GM23338 (cell line): ENCODE measurements at regions not wholly inside any gene's neighbourhood (a gene's known extent, or its start where the extent isn't known, plus 50 kb on each side); places are given as distances from the start of the nearest gene placed in this dataset.

Source experiments
- ATAC-seq: fragments of 200-7000 bp; cut with Tn5 transposase; 3 replicates; pipeline ENCODE4 v1.9.1; 2020
- DNase-seq: peaks from one replicate; pipeline ENCODE4 v3.0.0-alpha.2; 2015; ENCODE audit warnings: low spot score
- H2AFZ ChIP-seq: fragments of 200-600 bp; sonication (generic); 2 replicates; pipeline ENCODE4 v1.8.0; 2016; ENCODE audit warnings: antibody characterized with exemption, mild to moderate bottlenecking, moderate library complexity
- H3F3A ChIP-seq: fragments of 200-600 bp; sonication (generic); replicated peaks from 2 replicates; pipeline ENCODE4 v1.8.0; 2017; ENCODE audit warnings: antibody characterized with exemption, mixed run types, low read depth
- H3K27ac ChIP-seq: fragments of 200-600 bp; sonication (generic); 2 replicates; pipeline ENCODE4 v1.6.1; 2016; ENCODE audit warnings: low read depth
- H3K27me3 ChIP-seq: fragments of 200-600 bp; sonication (generic); 2 replicates; pipeline ENCODE4 v1.8.0; 2016; ENCODE audit warnings: mild to moderate bottlenecking, mixed run types, moderate library complexity; ENCODE audit not compliant: insufficient read depth
- H3K36me3 ChIP-seq: fragments of 200-600 bp; sonication (generic); 2 replicates; pipeline ENCODE4 v1.8.0; 2016; ENCODE audit warnings: mild to moderate bottlenecking; ENCODE audit not compliant: insufficient read depth
- H3K4me1 ChIP-seq: fragments of 200-600 bp; sonication (generic); 2 replicates; pipeline ENCODE4 v1.8.0; 2016; ENCODE audit warnings: mild to moderate bottlenecking, moderate library complexity; ENCODE audit not compliant: insufficient read depth
- H3K4me2 ChIP-seq: fragments of 200-600 bp; sonication (generic); 2 replicates; pipeline ENCODE4 v1.7.1; 2017; ENCODE audit warnings: mixed run types
- H3K4me3 ChIP-seq: fragments of 200-600 bp; sonication (generic); 2 replicates; pipeline ENCODE4 v1.6.1; 2016; ENCODE audit warnings: mixed run types
- H3K79me2 ChIP-seq: fragments of 200-600 bp; sonication (generic); replicated peaks from 2 replicates; pipeline ENCODE4 v1.8.0; 2017; ENCODE audit warnings: mild to moderate bottlenecking; ENCODE audit not compliant: insufficient read depth
- H3K9me2 ChIP-seq: fragments of 200-600 bp; sonication (generic); 2 replicates; pipeline ENCODE4 v1.8.0; 2017; ENCODE audit not compliant: insufficient read depth
- H4K20me1 ChIP-seq: fragments of 200-600 bp; sonication (generic); replicated peaks from 2 replicates; pipeline ENCODE4 v1.8.0; 2017; ENCODE audit warnings: mild to moderate bottlenecking; ENCODE audit not compliant: insufficient read depth
- H3K27ac Mint-ChIP-seq: 2 replicates; pipeline ENCODE4 v1.8.0; 2020; ENCODE audit warnings: inconsistent platforms, mild to moderate bottlenecking, moderate library complexity, mixed read lengths
- H3K27me3 Mint-ChIP-seq: 3 replicates; pipeline ENCODE4 v1.8.0; 2022; ENCODE audit warnings: low read depth, mild to moderate bottlenecking, moderate library complexity, mixed read lengths, inconsistent platforms; ENCODE audit not compliant: insufficient read depth, poor library complexity
- H3K36me3 Mint-ChIP-seq: 3 replicates; pipeline ENCODE4 v1.8.0; 2021; ENCODE audit warnings: low read depth, mild to moderate bottlenecking, inconsistent platforms, moderate library complexity, mixed read lengths
- H3K4me1 Mint-ChIP-seq: 3 replicates; pipeline ENCODE4 v1.8.0; 2020; ENCODE audit warnings: mild to moderate bottlenecking, inconsistent platforms, mixed read lengths
- H3K4me3 Mint-ChIP-seq: 3 replicates; pipeline ENCODE4 v1.8.0; 2021; ENCODE audit warnings: moderate library complexity, mild to moderate bottlenecking, inconsistent platforms, mixed read lengths
- H3K9me3 Mint-ChIP-seq: 3 replicates; pipeline ENCODE4 v1.8.0; 2020; ENCODE audit warnings: moderate library complexity, mild to moderate bottlenecking, inconsistent platforms, mixed read lengths
- CREB1 ChIP-seq: fragments of 250-450 bp; sonication (Bioruptor Pico); IDR thresholded peaks from 2 replicates; pipeline ENCODE4 v1.5.0; 2020; ENCODE audit warnings: low read depth, mild to moderate bottlenecking, moderate library complexity
- EZH2 ChIP-seq: fragments of 200-600 bp; sonication (generic); IDR thresholded peaks from one replicate; pipeline ENCODE4 v1.8.0; 2017; ENCODE audit warnings: antibody characterized with exemption, mild to moderate bottlenecking, low read depth; ENCODE audit not compliant: unreplicated experiment
- EZH2phosphoT487 ChIP-seq: fragments of 200-600 bp; sonication (generic); IDR thresholded peaks from one replicate; pipeline ENCODE4 v1.8.1; 2018; ENCODE audit warnings: antibody characterized with exemption; ENCODE audit not compliant: unreplicated experiment
- JUNB ChIP-seq: IDR thresholded peaks from one replicate; pipeline ENCODE4 v1.6.1; 2016; ENCODE audit warnings: antibody characterized with exemption; ENCODE audit not compliant: unreplicated experiment
- NANOG ChIP-seq: IDR thresholded peaks from 2 replicates; pipeline ENCODE4 v1.6.1; 2016; ENCODE audit warnings: antibody characterized with exemption, borderline replicate concordance
- POLR2AphosphoS5 ChIP-seq: IDR thresholded peaks from 2 replicates; pipeline ENCODE4 v1.6.1; 2016; ENCODE audit warnings: antibody characterized with exemption, low read depth
- STAT1 ChIP-seq: IDR thresholded peaks from one replicate; pipeline ENCODE4 v1.6.1; 2016; ENCODE audit warnings: antibody characterized with exemption; ENCODE audit not compliant: unreplicated experiment
- ZNF114 ChIP-seq: fragments of 250-450 bp; sonication (Bioruptor Pico); IDR thresholded peaks from 2 replicates; pipeline ENCODE4 v1.5.0; 2020; ENCODE audit warnings: mild to moderate bottlenecking, moderate library complexity
- ZNF331 ChIP-seq: fragments of 250-450 bp; sonication (Bioruptor Pico); IDR thresholded peaks from 2 replicates; pipeline ENCODE4 v1.5.0; 2020; ENCODE audit warnings: low read depth, mild to moderate bottlenecking, moderate library complexity
- ZNF462 ChIP-seq: fragments of 250-450 bp; sonication (Bioruptor Pico); IDR thresholded peaks from 2 replicates; pipeline ENCODE4 v1.5.0; 2020; ENCODE audit warnings: mild to moderate bottlenecking, moderate library complexity
- TF ChIP-seq, protein P1 (sequence below): IDR thresholded peaks from one replicate; pipeline ENCODE4 v1.6.1; 2018; ENCODE audit warnings: antibody characterized with exemption; ENCODE audit not compliant: unreplicated experiment
- TF ChIP-seq, protein P2 (sequence below), 2 experiments: fragments of 200-600 bp in 1 of 2; sonication (generic) in 1 of 2; conservative IDR thresholded peaks; 2 replicates each; pipeline versions ENCODE4 v1.5.1 to v1.6.1; 2016 to 2017; ENCODE audit warnings: antibody characterized with exemption in 2 of 2, low read depth in 2 of 2, mild to moderate bottlenecking in 2 of 2, moderate library complexity in 1 of 2
- TF ChIP-seq, protein P3 (sequence below): IDR thresholded peaks from 2 replicates; pipeline ENCODE4 v1.6.1; 2016; ENCODE audit warnings: antibody characterized with exemption

DNA sequence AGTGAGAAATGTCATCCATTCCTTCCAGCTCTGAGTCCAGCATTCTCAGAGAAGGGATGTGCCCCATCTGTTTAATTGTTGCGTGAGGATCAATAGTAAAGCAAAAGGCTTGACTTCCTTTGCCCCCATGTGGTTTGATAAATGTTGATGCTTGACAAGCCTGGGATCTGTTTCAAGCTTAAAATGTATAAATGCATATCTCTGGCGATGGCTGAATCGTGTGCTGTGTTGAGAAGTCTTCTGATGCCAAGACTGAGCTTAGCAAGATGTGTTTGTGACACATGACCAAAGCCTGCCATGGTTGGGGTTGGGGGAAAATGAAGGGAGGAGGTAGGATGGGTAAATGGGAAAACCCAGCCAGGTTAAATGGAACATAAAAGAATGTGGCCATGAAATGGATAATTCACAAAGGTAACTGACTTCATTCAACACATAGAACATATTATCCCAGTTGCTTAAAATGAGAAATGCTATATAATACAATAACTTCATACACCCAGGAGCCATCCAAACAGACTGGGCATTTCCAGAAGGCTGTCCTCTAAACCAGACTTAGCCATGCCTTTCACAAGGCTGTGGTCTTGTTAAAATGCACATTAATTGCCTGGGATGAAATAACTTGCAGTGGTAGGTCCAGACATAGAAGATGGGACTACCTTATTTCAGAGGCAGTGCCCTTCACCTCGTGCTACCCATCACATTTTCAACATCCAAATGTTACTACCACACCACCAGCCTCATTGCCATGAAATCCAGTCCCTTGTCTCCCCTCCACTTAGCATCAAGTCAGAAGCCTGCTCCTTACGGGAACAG, 147.3 kb upstream of the PDE1C start:
- no peaks in the 10 kb centered on the region for H4K20me1 ChIP-seq

More for the DNA sequence above, 147.3 kb upstream of the PDE1C start:
- DNase-seq: no peak
- no peak for ATAC-seq
- H3K27me3 ChIP-seq: no peaks in the 10 kb centered on the region
- H3K4me2 ChIP-seq: no peak overlapping the region
- H3K4me3 Mint-ChIP-seq: no peak overlapping the region
- no peak overlapping the region for H2AFZ ChIP-seq
- H3K79me2 ChIP-seq: no peaks in the 10 kb centered on the region
- no peaks in the 10 kb centered on the region for H3K4me1 ChIP-seq
- no peaks in the 10 kb centered on the region for H3K36me3 ChIP-seq
- TF ChIP-seq, protein P1, sequence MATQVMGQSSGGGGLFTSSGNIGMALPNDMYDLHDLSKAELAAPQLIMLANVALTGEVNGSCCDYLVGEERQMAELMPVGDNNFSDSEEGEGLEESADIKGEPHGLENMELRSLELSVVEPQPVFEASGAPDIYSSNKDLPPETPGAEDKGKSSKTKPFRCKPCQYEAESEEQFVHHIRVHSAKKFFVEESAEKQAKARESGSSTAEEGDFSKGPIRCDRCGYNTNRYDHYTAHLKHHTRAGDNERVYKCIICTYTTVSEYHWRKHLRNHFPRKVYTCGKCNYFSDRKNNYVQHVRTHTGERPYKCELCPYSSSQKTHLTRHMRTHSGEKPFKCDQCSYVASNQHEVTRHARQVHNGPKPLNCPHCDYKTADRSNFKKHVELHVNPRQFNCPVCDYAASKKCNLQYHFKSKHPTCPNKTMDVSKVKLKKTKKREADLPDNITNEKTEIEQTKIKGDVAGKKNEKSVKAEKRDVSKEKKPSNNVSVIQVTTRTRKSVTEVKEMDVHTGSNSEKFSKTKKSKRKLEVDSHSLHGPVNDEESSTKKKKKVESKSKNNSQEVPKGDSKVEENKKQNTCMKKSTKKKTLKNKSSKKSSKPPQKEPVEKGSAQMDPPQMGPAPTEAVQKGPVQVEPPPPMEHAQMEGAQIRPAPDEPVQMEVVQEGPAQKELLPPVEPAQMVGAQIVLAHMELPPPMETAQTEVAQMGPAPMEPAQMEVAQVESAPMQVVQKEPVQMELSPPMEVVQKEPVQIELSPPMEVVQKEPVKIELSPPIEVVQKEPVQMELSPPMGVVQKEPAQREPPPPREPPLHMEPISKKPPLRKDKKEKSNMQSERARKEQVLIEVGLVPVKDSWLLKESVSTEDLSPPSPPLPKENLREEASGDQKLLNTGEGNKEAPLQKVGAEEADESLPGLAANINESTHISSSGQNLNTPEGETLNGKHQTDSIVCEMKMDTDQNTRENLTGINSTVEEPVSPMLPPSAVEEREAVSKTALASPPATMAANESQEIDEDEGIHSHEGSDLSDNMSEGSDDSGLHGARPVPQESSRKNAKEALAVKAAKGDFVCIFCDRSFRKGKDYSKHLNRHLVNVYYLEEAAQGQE: no peak
- TF ChIP-seq NANOG (no peak), JUNB (no peak), ZNF114 (CRISPR knock-in tag) (no peak), CREB1 (CRISPR knock-in tag) (no peak), ZNF331 (CRISPR knock-in tag) (no peak), EZH2 (no peak), POLR2AphosphoS5 (no peak), EZH2phosphoT487 (no peak), STAT1 (no peak), ZNF462 (no peak)
- TF ChIP-seq, protein P2, sequence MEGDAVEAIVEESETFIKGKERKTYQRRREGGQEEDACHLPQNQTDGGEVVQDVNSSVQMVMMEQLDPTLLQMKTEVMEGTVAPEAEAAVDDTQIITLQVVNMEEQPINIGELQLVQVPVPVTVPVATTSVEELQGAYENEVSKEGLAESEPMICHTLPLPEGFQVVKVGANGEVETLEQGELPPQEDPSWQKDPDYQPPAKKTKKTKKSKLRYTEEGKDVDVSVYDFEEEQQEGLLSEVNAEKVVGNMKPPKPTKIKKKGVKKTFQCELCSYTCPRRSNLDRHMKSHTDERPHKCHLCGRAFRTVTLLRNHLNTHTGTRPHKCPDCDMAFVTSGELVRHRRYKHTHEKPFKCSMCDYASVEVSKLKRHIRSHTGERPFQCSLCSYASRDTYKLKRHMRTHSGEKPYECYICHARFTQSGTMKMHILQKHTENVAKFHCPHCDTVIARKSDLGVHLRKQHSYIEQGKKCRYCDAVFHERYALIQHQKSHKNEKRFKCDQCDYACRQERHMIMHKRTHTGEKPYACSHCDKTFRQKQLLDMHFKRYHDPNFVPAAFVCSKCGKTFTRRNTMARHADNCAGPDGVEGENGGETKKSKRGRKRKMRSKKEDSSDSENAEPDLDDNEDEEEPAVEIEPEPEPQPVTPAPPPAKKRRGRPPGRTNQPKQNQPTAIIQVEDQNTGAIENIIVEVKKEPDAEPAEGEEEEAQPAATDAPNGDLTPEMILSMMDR (conservative IDR thresholded peaks at IDR 0.05; ENCODE audit: low read depth in 2 of 2): no peak
- TF ChIP-seq, protein P3, sequence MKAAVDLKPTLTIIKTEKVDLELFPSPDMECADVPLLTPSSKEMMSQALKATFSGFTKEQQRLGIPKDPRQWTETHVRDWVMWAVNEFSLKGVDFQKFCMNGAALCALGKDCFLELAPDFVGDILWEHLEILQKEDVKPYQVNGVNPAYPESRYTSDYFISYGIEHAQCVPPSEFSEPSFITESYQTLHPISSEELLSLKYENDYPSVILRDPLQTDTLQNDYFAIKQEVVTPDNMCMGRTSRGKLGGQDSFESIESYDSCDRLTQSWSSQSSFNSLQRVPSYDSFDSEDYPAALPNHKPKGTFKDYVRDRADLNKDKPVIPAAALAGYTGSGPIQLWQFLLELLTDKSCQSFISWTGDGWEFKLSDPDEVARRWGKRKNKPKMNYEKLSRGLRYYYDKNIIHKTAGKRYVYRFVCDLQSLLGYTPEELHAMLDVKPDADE: no peak
- no peak overlapping the region for H3K27ac ChIP-seq
- H3F3A ChIP-seq: no peaks in the 10 kb centered on the region
- H3K36me3 Mint-ChIP-seq: no peaks in the 10 kb centered on the region
- no peaks in the 10 kb centered on the region for H3K9me3 Mint-ChIP-seq
- no peak overlapping the region for H3K27ac Mint-ChIP-seq
- no peak overlapping the region for H3K4me3 ChIP-seq
- no peaks in the 10 kb centered on the region for H3K4me1 Mint-ChIP-seq
- no peaks in the 10 kb centered on the region for H3K9me2 ChIP-seq
- peaks cover 7% of the 10 kb centered on the region for H3K27me3 Mint-ChIP-seq
